ENCODE measurements at regions not wholly inside any gene's neighbourhood (a gene's known extent, or its start where the extent isn't known, plus 50 kb on each side); places are given as distances from the start of the nearest gene placed in this dataset.

GRCh38 chr17:72233986-72234385 is 113.2 kb downstream of the SOX9 start:
- no peak for TF ChIP-seq CTCF (conservative IDR thresholded peaks at IDR 0.05; ENCODE audit: low read depth, low read length)
- no peak for TF ChIP-seq EZH2phosphoT487 (IDR thresholded peaks at IDR 0.05; ENCODE audit: borderline replicate concordance, low read length)
- no peak for TF ChIP-seq EZH2 (IDR thresholded peaks at IDR 0.05; ENCODE audit: low read length, unreplicated experiment)

All from PC-3 (cell line).